ENCODE measurements at regions not wholly inside any gene's neighbourhood (a gene's known extent, or its start where the extent isn't known, plus 50 kb on each side); places are given as distances from the start of the nearest gene placed in this dataset.

DNA sequence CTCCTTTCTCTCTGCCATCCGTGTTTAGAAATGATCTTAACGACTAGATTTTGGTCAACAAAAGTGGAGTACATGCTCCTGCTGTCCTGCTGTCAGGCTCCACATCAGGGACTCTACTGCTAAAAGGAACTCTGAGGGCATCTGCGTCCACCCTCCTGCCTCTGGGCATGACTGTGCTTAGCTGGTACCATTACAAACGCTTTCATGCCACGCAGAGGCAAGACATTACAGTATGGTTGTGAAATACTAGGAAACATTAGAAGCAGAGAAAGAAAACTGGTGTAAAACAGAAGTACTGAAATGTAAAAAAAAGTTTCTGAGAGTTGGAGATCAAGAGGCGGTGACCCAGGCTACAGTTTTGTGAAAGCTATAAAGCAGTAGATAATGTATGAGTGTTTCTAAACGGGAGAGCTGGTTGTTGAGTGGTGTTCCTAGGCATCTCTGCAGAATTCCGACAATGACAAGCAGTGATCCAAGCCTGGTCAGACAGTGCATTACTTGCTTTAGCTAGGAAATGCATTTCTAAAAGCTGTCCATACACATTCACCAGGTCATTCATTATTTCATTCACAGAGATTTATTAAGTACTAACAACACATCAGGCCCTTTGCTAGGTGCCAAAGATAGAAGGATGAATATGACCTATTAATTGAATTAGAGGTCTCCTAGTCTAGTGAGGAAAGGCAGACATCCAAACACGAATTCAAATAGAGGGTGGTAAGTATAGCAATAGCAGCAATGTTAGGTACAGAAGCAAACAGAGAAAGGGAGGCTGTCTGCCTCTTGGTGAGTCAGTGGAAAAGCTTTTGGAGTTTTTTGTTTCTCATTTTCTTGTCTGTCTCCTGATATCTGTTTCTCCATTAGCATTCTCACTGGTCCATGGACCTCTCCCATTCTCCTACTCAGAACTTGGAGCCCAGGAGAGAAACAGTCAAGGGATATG is 401.9 kb downstream of the LMO4 start:
- Histone ChIP-seq H3K4me3 (ENCODE audit: control insufficient read depth in 1 of 2, extremely low read depth in 1 of 2, low read length in 1 of 2) (no peak overlapping the region), H3K9me3 (no peaks in the 10 kb centered on the region), H3K36me3 (ENCODE audit: control insufficient read depth in 2 of 2, extremely low read depth in 1 of 2, insufficient read depth in 1 of 2, low read length in 1 of 2) (no peaks in the 10 kb centered on the region), H3K4me1 (ENCODE audit: control insufficient read depth in 1 of 2, extremely low read depth in 1 of 2, insufficient read depth in 2 of 2, low read length in 2 of 2) (no peaks in the 10 kb centered on the region), H3K27ac (ENCODE audit: low read length) (no peak overlapping the region), H3K27me3 (replicated peaks in 1 of 2; ENCODE audit: control insufficient read depth in 2 of 2, extremely low read depth in 1 of 2, insufficient read depth in 2 of 2, low read length in 1 of 2) (peaks cover 0 to 5% of the 10 kb centered on the region in 2 experiments)
- WGBS (ENCODE audit: insufficient coverage): 79% methylated on average over 6 of the region's 9 CpGs
- no peak overlapping the region for H3K27ac Mint-ChIP-seq
- CTCF ChIA-PET: no interaction called here
- H3K4me3 Mint-ChIP-seq: no peak overlapping the region
- no peak for DNase-seq
- POLR2A ChIA-PET: no interaction called here
- no peak for ATAC-seq (replicated peaks in 1 of 4)
- H3K27me3 Mint-ChIP-seq: peaks cover 0 to 3% of the 10 kb centered on the region in 2 donors
- H3K4me1 Mint-ChIP-seq: no peaks in the 10 kb centered on the region
- no peaks in the 10 kb centered on the region for H3K9me3 Mint-ChIP-seq
- no peaks in the 10 kb centered on the region for H3K36me3 Mint-ChIP-seq

DNA sequence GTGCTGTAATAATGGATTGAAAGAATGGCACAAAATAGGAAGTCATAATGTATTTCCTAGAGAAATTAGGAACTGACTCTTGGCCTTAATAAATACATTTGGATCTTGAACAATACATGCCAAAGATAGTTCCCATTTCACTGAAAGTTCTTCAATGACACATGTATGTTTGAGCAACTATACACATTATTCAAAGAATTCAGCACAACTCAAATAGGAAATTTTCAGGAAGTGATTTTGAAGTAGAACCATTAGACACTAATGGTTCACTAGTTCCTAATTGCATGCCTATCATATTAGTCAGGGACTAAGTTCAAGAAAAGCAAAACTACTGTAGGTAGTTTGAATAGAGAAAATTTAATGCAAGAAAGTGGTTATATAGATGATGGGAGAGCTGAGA is 404.7 kb downstream of the LMO4 start:
- H3K9me3 Mint-ChIP-seq: no peaks in the 10 kb centered on the region
- no peak for ATAC-seq (replicated peaks in 1 of 4)
- no peak overlapping the region for H3K27ac Mint-ChIP-seq
- ChIA-PET CTCF (no interaction called here), POLR2A (no interaction called here)
- no peaks in the 10 kb centered on the region for H3K4me1 Mint-ChIP-seq
- no peaks in the 10 kb centered on the region for H3K4me1 ChIP-seq (ENCODE audit: control insufficient read depth in 1 of 2, extremely low read depth in 1 of 2, insufficient read depth in 2 of 2, low read length in 2 of 2)
- H3K9me3 ChIP-seq: no peaks in the 10 kb centered on the region
- H3K27me3 Mint-ChIP-seq: peaks cover 3 to 8% of the 10 kb centered on the region in 2 donors
- H3K4me3 Mint-ChIP-seq: no peak overlapping the region
- H3K4me3 ChIP-seq (ENCODE audit: control insufficient read depth in 1 of 2, extremely low read depth in 1 of 2, low read length in 1 of 2): no peak overlapping the region
- peaks cover 0 to 5% of the 10 kb centered on the region in 2 experiments for H3K27me3 ChIP-seq (replicated peaks in 1 of 2; ENCODE audit: control insufficient read depth in 2 of 2, extremely low read depth in 1 of 2, insufficient read depth in 2 of 2, low read length in 1 of 2)
- H3K36me3 Mint-ChIP-seq: no peaks in the 10 kb centered on the region
- DNase-seq: no peak
- H3K27ac ChIP-seq (ENCODE audit: low read length): no peak overlapping the region
- H3K36me3 ChIP-seq (ENCODE audit: control insufficient read depth in 2 of 2, extremely low read depth in 1 of 2, insufficient read depth in 1 of 2, low read length in 1 of 2): no peaks in the 10 kb centered on the region

DNA sequence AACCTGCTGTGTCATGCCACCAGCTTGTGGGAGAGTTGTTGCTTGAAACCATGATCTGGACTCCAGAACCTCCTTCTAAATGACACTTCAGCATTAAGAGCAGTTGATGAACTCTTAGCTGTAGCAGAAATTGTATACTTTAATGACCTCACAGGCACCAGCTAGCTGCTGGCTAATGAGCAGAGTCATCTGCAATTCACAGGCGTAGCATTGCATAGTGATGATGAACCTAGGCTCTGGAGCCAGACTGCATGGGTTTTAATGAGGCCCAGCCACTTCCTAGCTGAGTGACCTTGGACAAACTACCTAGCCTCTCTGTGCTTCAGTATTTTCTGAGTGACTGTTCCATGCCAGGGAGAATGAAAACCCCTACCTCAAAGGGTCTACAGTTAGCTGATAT is 407.1 kb downstream of the LMO4 start:
- Mint-ChIP-seq H3K4me3 (no peak overlapping the region), H3K36me3 (no peaks in the 10 kb centered on the region), H3K9me3 (no peaks in the 10 kb centered on the region), H3K4me1 (no peaks in the 10 kb centered on the region), H3K27me3 (peaks cover 3 to 9% of the 10 kb centered on the region in 2 donors), H3K27ac (no peak overlapping the region)
- ATAC-seq (replicated peaks in 1 of 4): no peak
- WGBS (ENCODE audit: insufficient coverage): 90% methylated on average over 1 of the region's 1 CpG
- Histone ChIP-seq H3K27me3 (replicated peaks in 1 of 2; ENCODE audit: control insufficient read depth in 2 of 2, extremely low read depth in 1 of 2, insufficient read depth in 2 of 2, low read length in 1 of 2) (peaks cover 0 to 2% of the 10 kb centered on the region in 2 experiments), H3K27ac (ENCODE audit: low read length) (no peak overlapping the region), H3K36me3 (ENCODE audit: control insufficient read depth in 2 of 2, extremely low read depth in 1 of 2, insufficient read depth in 1 of 2, low read length in 1 of 2) (no peaks in the 10 kb centered on the region), H3K4me1 (ENCODE audit: control insufficient read depth in 1 of 2, extremely low read depth in 1 of 2, insufficient read depth in 2 of 2, low read length in 2 of 2) (no peaks in the 10 kb centered on the region), H3K4me3 (ENCODE audit: control insufficient read depth in 1 of 2, extremely low read depth in 1 of 2, low read length in 1 of 2) (no peak overlapping the region), H3K9me3 (no peaks in the 10 kb centered on the region)
- ChIA-PET CTCF (no interaction called here), POLR2A (no interaction called here)
- no peak for DNase-seq

DNA sequence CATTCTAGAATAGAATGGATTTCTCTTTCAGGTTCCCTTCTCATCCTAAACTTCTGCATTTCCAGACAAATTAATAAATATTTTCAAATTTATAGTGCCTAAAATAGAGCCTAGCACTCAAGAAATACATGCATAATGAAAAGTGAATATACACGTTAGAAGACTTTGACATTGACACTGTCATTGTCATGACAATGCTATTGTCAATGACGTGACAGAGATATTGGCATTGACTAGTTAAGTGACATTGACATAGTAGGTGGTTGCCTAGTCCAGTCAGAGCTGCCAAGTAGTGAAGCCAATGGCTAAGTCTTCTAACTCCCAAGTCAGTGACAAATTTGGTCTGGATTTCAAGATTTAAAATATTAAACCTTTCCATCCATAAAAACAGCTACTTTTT is 410.5 kb downstream of the LMO4 start:
- POLR2A ChIA-PET: no interaction called here

DNA sequence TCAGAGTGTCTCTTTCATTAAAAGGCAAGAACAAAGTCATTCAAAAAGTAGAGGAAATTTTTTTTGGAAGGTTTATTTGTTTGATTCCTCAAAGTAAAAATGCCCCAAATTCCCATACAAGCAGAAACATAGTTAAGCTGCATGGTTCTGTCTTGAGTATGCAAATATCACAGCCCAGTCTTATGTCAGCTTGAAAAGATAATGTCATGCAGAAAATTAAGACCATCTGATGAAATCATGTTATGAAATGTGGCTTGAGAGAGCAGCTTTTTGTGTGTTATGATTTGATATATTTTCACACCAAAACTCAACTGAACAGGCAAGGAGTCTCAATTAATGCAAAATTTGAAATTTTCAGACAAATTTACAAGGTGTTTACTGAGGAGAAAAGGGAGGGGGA is 411.0 kb downstream of the LMO4 start:
- H3K9me3 Mint-ChIP-seq: no peaks in the 10 kb centered on the region
- Histone ChIP-seq H3K4me1 (ENCODE audit: control insufficient read depth in 1 of 2, extremely low read depth in 1 of 2, insufficient read depth in 2 of 2, low read length in 2 of 2) (no peaks in the 10 kb centered on the region), H3K4me3 (ENCODE audit: control insufficient read depth in 1 of 2, extremely low read depth in 1 of 2, low read length in 1 of 2) (no peak overlapping the region), H3K9me3 (no peaks in the 10 kb centered on the region), H3K27ac (ENCODE audit: low read length) (no peak overlapping the region), H3K36me3 (ENCODE audit: control insufficient read depth in 2 of 2, extremely low read depth in 1 of 2, insufficient read depth in 1 of 2, low read length in 1 of 2) (no peaks in the 10 kb centered on the region), H3K27me3 (replicated peaks in 1 of 2; ENCODE audit: control insufficient read depth in 2 of 2, extremely low read depth in 1 of 2, insufficient read depth in 2 of 2, low read length in 1 of 2) (no peaks in the 10 kb centered on the region)
- ChIA-PET CTCF (interaction anchor here in 1 of 2 donors (0.6 kb wide), 1 partner anchor 63 kb away, joined by 3 read pairs; no protein-coding TSS in a partner anchor), POLR2A (no interaction called here)
- peaks cover 3 to 9% of the 10 kb centered on the region in 2 donors for H3K27me3 Mint-ChIP-seq
- no peak for ATAC-seq (replicated peaks in 1 of 4)
- DNase-seq: no peak
- H3K4me1 Mint-ChIP-seq: no peaks in the 10 kb centered on the region
- no peaks in the 10 kb centered on the region for H3K36me3 Mint-ChIP-seq
- no peak overlapping the region for H3K4me3 Mint-ChIP-seq
- no peak overlapping the region for H3K27ac Mint-ChIP-seq

More for the DNA sequence above, 410.5 kb downstream of the LMO4 start:
- ATAC-seq (replicated peaks in 1 of 4): no peak
- Histone ChIP-seq H3K27me3 (replicated peaks in 1 of 2; ENCODE audit: control insufficient read depth in 2 of 2, extremely low read depth in 1 of 2, insufficient read depth in 2 of 2, low read length in 1 of 2) (no peaks in the 10 kb centered on the region), H3K4me1 (ENCODE audit: control insufficient read depth in 1 of 2, extremely low read depth in 1 of 2, insufficient read depth in 2 of 2, low read length in 2 of 2) (no peaks in the 10 kb centered on the region), H3K9me3 (no peaks in the 10 kb centered on the region), H3K4me3 (ENCODE audit: control insufficient read depth in 1 of 2, extremely low read depth in 1 of 2, low read length in 1 of 2) (no peak overlapping the region), H3K36me3 (ENCODE audit: control insufficient read depth in 2 of 2, extremely low read depth in 1 of 2, insufficient read depth in 1 of 2, low read length in 1 of 2) (no peaks in the 10 kb centered on the region), H3K27ac (ENCODE audit: low read length) (no peak overlapping the region)
- 92% methylated on average over 2 of the region's 2 CpGs for WGBS (ENCODE audit: insufficient coverage)
- Mint-ChIP-seq H3K36me3 (no peaks in the 10 kb centered on the region), H3K4me1 (no peaks in the 10 kb centered on the region), H3K27me3 (peaks cover 3 to 9% of the 10 kb centered on the region in 2 donors), H3K4me3 (no peak overlapping the region), H3K9me3 (no peaks in the 10 kb centered on the region), H3K27ac (no peak overlapping the region)
- no peak for DNase-seq
- CTCF ChIA-PET: no interaction called here

DNA sequence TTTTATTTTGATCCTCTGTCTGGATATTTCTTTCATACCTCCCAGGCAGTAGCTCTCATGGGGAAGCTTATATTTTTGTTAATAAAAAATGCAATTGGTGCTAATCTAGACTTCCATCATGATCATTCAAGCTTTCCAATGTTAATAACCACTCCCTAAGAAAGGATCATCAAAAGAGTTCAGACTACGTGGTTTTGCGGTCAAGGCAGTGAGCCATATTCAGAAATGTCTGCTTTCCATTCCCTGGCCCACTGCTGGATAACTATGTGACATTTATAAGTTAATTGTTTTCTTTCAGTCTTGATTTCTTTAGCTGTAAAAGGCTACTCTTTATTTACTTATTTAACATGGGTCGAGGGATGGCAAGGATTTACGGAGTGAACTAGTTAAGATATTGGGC is 414.6 kb downstream of the LMO4 start:
- no peaks in the 10 kb centered on the region for H3K4me1 Mint-ChIP-seq
- ChIA-PET CTCF (no interaction called here), POLR2A (interaction anchor here in 1 of 2 donors (0.6 kb wide), 1 partner anchor 122 kb away, joined by 8 read pairs; no protein-coding TSS in a partner anchor)
- Histone ChIP-seq H3K27ac (ENCODE audit: low read length) (no peak overlapping the region), H3K4me3 (ENCODE audit: control insufficient read depth in 1 of 2, extremely low read depth in 1 of 2, low read length in 1 of 2) (no peak overlapping the region), H3K9me3 (no peaks in the 10 kb centered on the region), H3K4me1 (ENCODE audit: control insufficient read depth in 1 of 2, extremely low read depth in 1 of 2, insufficient read depth in 2 of 2, low read length in 2 of 2) (no peaks in the 10 kb centered on the region), H3K27me3 (replicated peaks in 1 of 2; ENCODE audit: control insufficient read depth in 2 of 2, extremely low read depth in 1 of 2, insufficient read depth in 2 of 2, low read length in 1 of 2) (no peaks in the 10 kb centered on the region), H3K36me3 (ENCODE audit: control insufficient read depth in 2 of 2, extremely low read depth in 1 of 2, insufficient read depth in 1 of 2, low read length in 1 of 2) (no peaks in the 10 kb centered on the region)
- no peak overlapping the region for H3K4me3 Mint-ChIP-seq
- ATAC-seq (replicated peaks in 1 of 4) (no peak), DNase-seq (no peak)
- H3K27ac Mint-ChIP-seq: no peak overlapping the region
- H3K36me3 Mint-ChIP-seq: no peaks in the 10 kb centered on the region
- no CpG with 5 or more reads among the region's 4 CpGs for WGBS (ENCODE audit: insufficient coverage)
- peaks cover under 1 to 9% of the 10 kb centered on the region in 2 donors for H3K27me3 Mint-ChIP-seq
- H3K9me3 Mint-ChIP-seq: no peaks in the 10 kb centered on the region
